ENCODE measurements at regions not wholly inside any gene's neighbourhood (a gene's known extent, or its start where the extent isn't known, plus 50 kb on each side); places are given as distances from the start of the nearest gene placed in this dataset.

GRCh38 chr5:30041831-30042385 is 1151.6 kb upstream of the CDH6 start:
- Histone ChIP-seq H3K9me3 (no peaks in the 10 kb centered on the region), H3K79me2 (ENCODE audit: insufficient read depth) (no peaks in the 10 kb centered on the region), H3K4me1 (ENCODE audit: control insufficient read depth in 1 of 2, insufficient read depth in 2 of 2, low read depth in 1 of 2, low read length in 1 of 2) (peaks cover 0 to 4% of the 10 kb centered on the region in 2 experiments; a peak in 1 of 4 replicates), H2AFZ (ENCODE audit: low read depth) (no peak overlapping the region), H3K4me2 (no peak overlapping the region), H3K36me3 (replicated peaks in 1 of 2; ENCODE audit: control insufficient read depth in 1 of 2, insufficient read depth in 2 of 2, low read length in 1 of 2) (no peaks in the 10 kb centered on the region), H3F3A (replicated peaks; ENCODE audit: insufficient read depth) (no peaks in the 10 kb centered on the region), H3K4me3 (ENCODE audit: low read depth in 2 of 2, low read length in 1 of 2) (no peak overlapping the region), H4K20me1 (ENCODE audit: insufficient read depth) (no peaks in the 10 kb centered on the region), H3K27ac (ENCODE audit: low read depth in 2 of 2, low read length in 1 of 2) (no peak overlapping the region), H3K9me2 (no peaks in the 10 kb centered on the region), H3K27me3 (ENCODE audit: insufficient read depth) (no peaks in the 10 kb centered on the region), H3K9ac (no peak overlapping the region)
- DNase-seq: no peak
- WGBS (ENCODE audit: low lambda C conversion rate): 0% methylated on average over 4 of the region's 7 CpGs
- TF ChIP-seq RFX5 (IDR thresholded peaks at IDR 0.05; ENCODE audit: low read length) (no peak), FOXJ3 (CRISPR knock-in tag; IDR thresholded peaks at IDR 0.05) (no peak), REST (IDR thresholded peaks at IDR 0.05; ENCODE audit: low read depth, low read length) (no peak), POLR2AphosphoS5 (IDR thresholded peaks at IDR 0.05; ENCODE audit: low read depth, low read length) (no peak), JUND (IDR thresholded peaks at IDR 0.05) (no peak), PBX3 (IDR thresholded peaks at IDR 0.05) (no peak), ZBTB33 (IDR thresholded peaks at IDR 0.05; ENCODE audit: borderline replicate concordance, low read depth) (no peak), RXRA (IDR thresholded peaks at IDR 0.05; ENCODE audit: borderline replicate concordance, low read depth) (no peak), RAD21 (IDR thresholded peaks at IDR 0.05; ENCODE audit: low read length) (no peak)
- CTCF ChIA-PET: interaction anchor here (1.0 to 2.7 kb wide), 5 partner anchors 8 to 1229 kb away, joined by 4 to 32 read pairs (median 7); no protein-coding TSS in a partner anchor
- POLR2A ChIA-PET: no interaction called here

GRCh38 chr5:30041291-30041690 is 1152.2 kb upstream of the CDH6 start:
- no peaks in the 10 kb centered on the region for H4K20me1 ChIP-seq (ENCODE audit: insufficient read depth)
- H3K9me3 ChIP-seq: no peaks in the 10 kb centered on the region
- no peaks in the 10 kb centered on the region for H3K27me3 ChIP-seq (ENCODE audit: insufficient read depth)
- H2AFZ ChIP-seq (ENCODE audit: low read depth): no peak overlapping the region
- no peaks in the 10 kb centered on the region for H3K36me3 ChIP-seq (replicated peaks in 1 of 2; ENCODE audit: control insufficient read depth in 1 of 2, insufficient read depth in 2 of 2, low read length in 1 of 2)
- no peak overlapping the region for H3K4me3 ChIP-seq (ENCODE audit: low read depth in 2 of 2, low read length in 1 of 2)
- ChIA-PET CTCF (interaction anchor here (1.1 to 2.7 kb wide), 14 partner anchors 9 to 1229 kb away, joined by 3 to 32 read pairs (median 7); no protein-coding TSS in a partner anchor), POLR2A (no interaction called here)
- no peaks in the 10 kb centered on the region for H3F3A ChIP-seq (replicated peaks; ENCODE audit: insufficient read depth)
- no peak overlapping the region for H3K9ac ChIP-seq
- peaks cover 0 to 4% of the 10 kb centered on the region in 2 experiments; a peak in 1 of 4 replicates for H3K4me1 ChIP-seq (ENCODE audit: control insufficient read depth in 1 of 2, insufficient read depth in 2 of 2, low read depth in 1 of 2, low read length in 1 of 2)
- H3K27ac ChIP-seq (ENCODE audit: low read depth in 2 of 2, low read length in 1 of 2): no peak overlapping the region
- H3K4me2 ChIP-seq: no peak overlapping the region
- WGBS (ENCODE audit: low lambda C conversion rate): 39% methylated on average over 3 of the region's 3 CpGs
- TF ChIP-seq TEAD4 (IDR thresholded peaks at IDR 0.05; ENCODE audit: borderline replicate concordance, insufficient read depth) (no peak), ELF1 (IDR thresholded peaks at IDR 0.05) (no peak), JUND (IDR thresholded peaks at IDR 0.05) (no peak), SIN3A (IDR thresholded peaks at IDR 0.05; ENCODE audit: borderline replicate concordance, low read depth, low read length) (no peak), IRF3 (IDR thresholded peaks at IDR 0.05; ENCODE audit: low read depth, low read length) (no peak), GATA2 (CRISPR knock-in tag; IDR thresholded peaks at IDR 0.05) (no peak), NFIC (IDR thresholded peaks at IDR 0.05; ENCODE audit: borderline replicate concordance) (no peak), RFX5 (IDR thresholded peaks at IDR 0.05; ENCODE audit: low read length) (no peak)
- H3K79me2 ChIP-seq (ENCODE audit: insufficient read depth): no peaks in the 10 kb centered on the region
- DNase-seq: no peak
- H3K9me2 ChIP-seq: no peaks in the 10 kb centered on the region

Measured in SK-N-SH (cell line).